RCC 7860 (cell line): ENCODE measurements at regions not wholly inside any gene's neighbourhood (a gene's known extent, or its start where the extent isn't known, plus 50 kb on each side); places are given as distances from the start of the nearest gene placed in this dataset.
"Not testable (repeated sequence)": the region's sequence is repeated elsewhere in the genome, so short reads cannot be mapped to it uniquely, and the experiment has no call there.

Experiments
- DNase-seq: peaks from one replicate; pipeline ENCODE4 v3.0.0-alpha.2; 2015; ENCODE audit warnings: low spot score
- FAIRE-seq: peaks from 2 replicates; lab custom pipeline; 2012; peaks lifted over from hg19 to GRCh38; lab: Jason Lieb, UNC

- no peak for FAIRE-seq
- DNase-seq, result no peak
These were observed 249.4 kb upstream of the MGAT5 start for GRCh38 chr2:134004467-134004866.

- no peak for DNase-seq
- no peak for FAIRE-seq
These were observed 245.0 kb upstream of the MGAT5 start for GRCh38 chr2:134008837-134009236.

GRCh38 chr2:134009440-134009839 lies 244.4 kb upstream of the MGAT5 start:
- DNase-seq (no peak), FAIRE-seq (no peak)

- FAIRE-seq, result not testable (repeated sequence)
These were observed 244.0 kb upstream of the MGAT5 start for GRCh38 chr2:134009906-134010305.

GRCh38 chr2:134011936-134012586 lies 241.8 kb upstream of the MGAT5 start:
- no peak for DNase-seq
- no peak for FAIRE-seq

More at GRCh38 chr2:134009906-134010305, 244.0 kb upstream of the MGAT5 start:
- DNase-seq, result not testable (repeated sequence)

GRCh38 chr2:134014196-134014960 lies 239.5 kb upstream of the MGAT5 start:
- DNase-seq (no peak), FAIRE-seq (no peak)

GRCh38 chr2:134019871-134020270 lies 234.0 kb upstream of the MGAT5 start:
- DNase-seq (no peak), FAIRE-seq (no peak)

GRCh38 chr2:134020608-134021007 lies 233.3 kb upstream of the MGAT5 start:
- FAIRE-seq (no peak), DNase-seq (no peak)

GRCh38 chr2:134021830-134022524 lies 231.9 kb upstream of the MGAT5 start:
- FAIRE-seq, result no peak
- DNase-seq, result no peak

- FAIRE-seq (no peak), DNase-seq (no peak)
These were observed 230.0 kb upstream of the MGAT5 start for GRCh38 chr2:134023854-134024253.

- no peak for FAIRE-seq
- no peak for DNase-seq
These were observed 225.9 kb upstream of the MGAT5 start for GRCh38 chr2:134027980-134028379.

- no peak for DNase-seq
- FAIRE-seq, result no peak
These were observed 224.5 kb upstream of the MGAT5 start for GRCh38 chr2:134029418-134029817.

- no peak for DNase-seq
- FAIRE-seq, result no peak
These were observed 222.3 kb upstream of the MGAT5 start for GRCh38 chr2:134031539-134031938.

GRCh38 chr2:134035605-134036370 lies 218.1 kb upstream of the MGAT5 start:
- DNase-seq (no peak), FAIRE-seq (no peak)

- FAIRE-seq, result no peak
These were observed 213.8 kb upstream of the MGAT5 start for GRCh38 chr2:134039912-134040581.

GRCh38 chr2:134040626-134041172 lies 213.2 kb upstream of the MGAT5 start:
- not testable (repeated sequence) for DNase-seq, FAIRE-seq

More at GRCh38 chr2:134039912-134040581, 213.8 kb upstream of the MGAT5 start:
- DNase-seq, result no peak

GRCh38 chr2:134041877-134042276 lies 212.0 kb upstream of the MGAT5 start:
- DNase-seq (no peak), FAIRE-seq (no peak)

- not testable (repeated sequence) for DNase-seq
These were observed 210.8 kb upstream of the MGAT5 start for GRCh38 chr2:134043028-134043427.

GRCh38 chr2:134052173-134052572 lies 201.7 kb upstream of the MGAT5 start:
- DNase-seq, result no peak

More at GRCh38 chr2:134043028-134043427, 210.8 kb upstream of the MGAT5 start:
- FAIRE-seq, result not testable (repeated sequence)

GRCh38 chr2:134056173-134056572 lies 197.7 kb upstream of the MGAT5 start:
- DNase-seq, result no peak
- FAIRE-seq, result no peak

More at GRCh38 chr2:134052173-134052572, 201.7 kb upstream of the MGAT5 start:
- no peak for FAIRE-seq
